ENCODE measurements at regions not wholly inside any gene's neighbourhood (a gene's known extent, or its start where the extent isn't known, plus 50 kb on each side); places are given as distances from the start of the nearest gene placed in this dataset.

GRCh38 chr5:93304456-93305250 lies 276.4 kb downstream of the NR2F1-AS1 start:
- Histone ChIP-seq H3K36me3 (ENCODE audit: low read depth) (no peaks in the 10 kb centered on the region), H3K4me3 (no peak overlapping the region), H3K9me3 (no peaks in the 10 kb centered on the region), H3K4me1 (ENCODE audit: low read depth) (no peaks in the 10 kb centered on the region)
- DNase-seq (no peak), ATAC-seq (no peak)
- intact Hi-C loops (cut with DNase I, micrococcal nuclease), result no loop called here
- no peak for TF ChIP-seq CTCF (IDR thresholded peaks at IDR 0.05)

- Histone ChIP-seq H3K4me3 (no peak overlapping the region), H3K36me3 (ENCODE audit: low read depth) (no peaks in the 10 kb centered on the region), H3K9me3 (no peaks in the 10 kb centered on the region), H3K4me1 (ENCODE audit: low read depth) (no peaks in the 10 kb centered on the region)
- ATAC-seq, result no peak
- DNase-seq, result no peak
- intact Hi-C loops (cut with DNase I, micrococcal nuclease), result no loop called here
- TF ChIP-seq CTCF (IDR thresholded peaks at IDR 0.05), result no peak
These were observed 277.7 kb downstream of the NR2F1-AS1 start for GRCh38 chr5:93303291-93303691.

- no peak for DNase-seq
- no peak for TF ChIP-seq CTCF (IDR thresholded peaks at IDR 0.05)
- Histone ChIP-seq H3K36me3 (ENCODE audit: low read depth) (no peaks in the 10 kb centered on the region), H3K4me3 (no peak overlapping the region), H3K9me3 (no peaks in the 10 kb centered on the region), H3K4me1 (ENCODE audit: low read depth) (no peaks in the 10 kb centered on the region)
- intact Hi-C loops (cut with DNase I, micrococcal nuclease), result no loop called here
- ATAC-seq, result no peak
These were observed 278.3 kb downstream of the NR2F1-AS1 start for GRCh38 chr5:93302711-93303110.

GRCh38 chr5:93300945-93301344 lies 280.1 kb downstream of the NR2F1-AS1 start:
- H3K4me1 ChIP-seq (ENCODE audit: low read depth), result no peaks in the 10 kb centered on the region
- no peaks in the 10 kb centered on the region for H3K36me3 ChIP-seq (ENCODE audit: low read depth)
- H3K4me3 ChIP-seq, result no peak overlapping the region
- TF ChIP-seq CTCF (IDR thresholded peaks at IDR 0.05), result no peak
- DNase-seq (no peak), ATAC-seq (no peak)
- no peaks in the 10 kb centered on the region for H3K9me3 ChIP-seq
- intact Hi-C loops (cut with DNase I, micrococcal nuclease), result no loop called here

GRCh38 chr5:93300309-93300923 lies 280.6 kb downstream of the NR2F1-AS1 start:
- DNase-seq, result no peak
- Histone ChIP-seq H3K4me3 (no peak overlapping the region), H3K4me1 (ENCODE audit: low read depth) (no peaks in the 10 kb centered on the region), H3K36me3 (ENCODE audit: low read depth) (no peaks in the 10 kb centered on the region), H3K9me3 (no peaks in the 10 kb centered on the region)
- TF ChIP-seq CTCF (IDR thresholded peaks at IDR 0.05), result no peak
- intact Hi-C loops (cut with DNase I, micrococcal nuclease), result no loop called here
- ATAC-seq, result no peak

Measured in mucosa of descending colon (tissue), 3 donors.